GM23338 (cell line): ENCODE measurements at regions not wholly inside any gene's neighbourhood (a gene's known extent, or its start where the extent isn't known, plus 50 kb on each side); places are given as distances from the start of the nearest gene placed in this dataset.

ENCODE experiments used
- ATAC-seq: fragments of 200-7000 bp; cut with Tn5 transposase; 3 replicates; pipeline ENCODE4 v1.9.1; 2020
- DNase-seq: peaks from one replicate; pipeline ENCODE4 v3.0.0-alpha.2; 2015; ENCODE audit warnings: low spot score
- H2AFZ ChIP-seq: fragments of 200-600 bp; sonication (generic); 2 replicates; pipeline ENCODE4 v1.8.0; 2016; ENCODE audit warnings: antibody characterized with exemption, mild to moderate bottlenecking, moderate library complexity
- H3F3A ChIP-seq: fragments of 200-600 bp; sonication (generic); replicated peaks from 2 replicates; pipeline ENCODE4 v1.8.0; 2017; ENCODE audit warnings: antibody characterized with exemption, mixed run types, low read depth
- H3K27ac ChIP-seq: fragments of 200-600 bp; sonication (generic); 2 replicates; pipeline ENCODE4 v1.6.1; 2016; ENCODE audit warnings: low read depth
- H3K27me3 ChIP-seq: fragments of 200-600 bp; sonication (generic); 2 replicates; pipeline ENCODE4 v1.8.0; 2016; ENCODE audit warnings: mild to moderate bottlenecking, mixed run types, moderate library complexity; ENCODE audit not compliant: insufficient read depth
- H3K36me3 ChIP-seq: fragments of 200-600 bp; sonication (generic); 2 replicates; pipeline ENCODE4 v1.8.0; 2016; ENCODE audit warnings: mild to moderate bottlenecking; ENCODE audit not compliant: insufficient read depth
- H3K4me1 ChIP-seq: fragments of 200-600 bp; sonication (generic); 2 replicates; pipeline ENCODE4 v1.8.0; 2016; ENCODE audit warnings: mild to moderate bottlenecking, moderate library complexity; ENCODE audit not compliant: insufficient read depth
- H3K4me2 ChIP-seq: fragments of 200-600 bp; sonication (generic); 2 replicates; pipeline ENCODE4 v1.7.1; 2017; ENCODE audit warnings: mixed run types
- H3K4me3 ChIP-seq: fragments of 200-600 bp; sonication (generic); 2 replicates; pipeline ENCODE4 v1.6.1; 2016; ENCODE audit warnings: mixed run types
- H3K79me2 ChIP-seq: fragments of 200-600 bp; sonication (generic); replicated peaks from 2 replicates; pipeline ENCODE4 v1.8.0; 2017; ENCODE audit warnings: mild to moderate bottlenecking; ENCODE audit not compliant: insufficient read depth
- H3K9me2 ChIP-seq: fragments of 200-600 bp; sonication (generic); 2 replicates; pipeline ENCODE4 v1.8.0; 2017; ENCODE audit not compliant: insufficient read depth
- H4K20me1 ChIP-seq: fragments of 200-600 bp; sonication (generic); replicated peaks from 2 replicates; pipeline ENCODE4 v1.8.0; 2017; ENCODE audit warnings: mild to moderate bottlenecking; ENCODE audit not compliant: insufficient read depth
- H3K27ac Mint-ChIP-seq: 2 replicates; pipeline ENCODE4 v1.8.0; 2020; ENCODE audit warnings: inconsistent platforms, mild to moderate bottlenecking, moderate library complexity, mixed read lengths
- H3K27me3 Mint-ChIP-seq: 3 replicates; pipeline ENCODE4 v1.8.0; 2022; ENCODE audit warnings: low read depth, mild to moderate bottlenecking, moderate library complexity, mixed read lengths, inconsistent platforms; ENCODE audit not compliant: insufficient read depth, poor library complexity
- H3K36me3 Mint-ChIP-seq: 3 replicates; pipeline ENCODE4 v1.8.0; 2021; ENCODE audit warnings: low read depth, mild to moderate bottlenecking, inconsistent platforms, moderate library complexity, mixed read lengths
- H3K4me1 Mint-ChIP-seq: 3 replicates; pipeline ENCODE4 v1.8.0; 2020; ENCODE audit warnings: mild to moderate bottlenecking, inconsistent platforms, mixed read lengths
- H3K4me3 Mint-ChIP-seq: 3 replicates; pipeline ENCODE4 v1.8.0; 2021; ENCODE audit warnings: moderate library complexity, mild to moderate bottlenecking, inconsistent platforms, mixed read lengths
- H3K9me3 Mint-ChIP-seq: 3 replicates; pipeline ENCODE4 v1.8.0; 2020; ENCODE audit warnings: moderate library complexity, mild to moderate bottlenecking, inconsistent platforms, mixed read lengths
- CREB1 ChIP-seq: fragments of 250-450 bp; sonication (Bioruptor Pico); IDR thresholded peaks from 2 replicates; pipeline ENCODE4 v1.5.0; 2020; ENCODE audit warnings: low read depth, mild to moderate bottlenecking, moderate library complexity
- CTCF ChIP-seq, 2 experiments: fragments of 200-600 bp in 1 of 2; sonication (generic) in 1 of 2; conservative IDR thresholded peaks; 2 replicates each; pipeline versions ENCODE4 v1.5.1 to v1.6.1; 2016 to 2017; ENCODE audit warnings: antibody characterized with exemption in 2 of 2, low read depth in 2 of 2, mild to moderate bottlenecking in 2 of 2, moderate library complexity in 1 of 2
- ETS1 ChIP-seq: IDR thresholded peaks from 2 replicates; pipeline ENCODE4 v1.6.1; 2016; ENCODE audit warnings: antibody characterized with exemption
- EZH2 ChIP-seq: fragments of 200-600 bp; sonication (generic); IDR thresholded peaks from one replicate; pipeline ENCODE4 v1.8.0; 2017; ENCODE audit warnings: antibody characterized with exemption, mild to moderate bottlenecking, low read depth; ENCODE audit not compliant: unreplicated experiment
- EZH2phosphoT487 ChIP-seq: fragments of 200-600 bp; sonication (generic); IDR thresholded peaks from one replicate; pipeline ENCODE4 v1.8.1; 2018; ENCODE audit warnings: antibody characterized with exemption; ENCODE audit not compliant: unreplicated experiment
- JUNB ChIP-seq: IDR thresholded peaks from one replicate; pipeline ENCODE4 v1.6.1; 2016; ENCODE audit warnings: antibody characterized with exemption; ENCODE audit not compliant: unreplicated experiment
- NANOG ChIP-seq: IDR thresholded peaks from 2 replicates; pipeline ENCODE4 v1.6.1; 2016; ENCODE audit warnings: antibody characterized with exemption, borderline replicate concordance
- POLR2AphosphoS5 ChIP-seq: IDR thresholded peaks from 2 replicates; pipeline ENCODE4 v1.6.1; 2016; ENCODE audit warnings: antibody characterized with exemption, low read depth
- REST ChIP-seq: IDR thresholded peaks from one replicate; pipeline ENCODE4 v1.6.1; 2018; ENCODE audit warnings: antibody characterized with exemption; ENCODE audit not compliant: unreplicated experiment
- STAT1 ChIP-seq: IDR thresholded peaks from one replicate; pipeline ENCODE4 v1.6.1; 2016; ENCODE audit warnings: antibody characterized with exemption; ENCODE audit not compliant: unreplicated experiment
- ZNF331 ChIP-seq: fragments of 250-450 bp; sonication (Bioruptor Pico); IDR thresholded peaks from 2 replicates; pipeline ENCODE4 v1.5.0; 2020; ENCODE audit warnings: low read depth, mild to moderate bottlenecking, moderate library complexity
- ZNF462 ChIP-seq: fragments of 250-450 bp; sonication (Bioruptor Pico); IDR thresholded peaks from 2 replicates; pipeline ENCODE4 v1.5.0; 2020; ENCODE audit warnings: mild to moderate bottlenecking, moderate library complexity

GRCh38 chr6:139800837-139801236 is 426.4 kb upstream of the CITED2 start (continued):
- TF ChIP-seq ETS1 (no peak), EZH2phosphoT487 (no peak), EZH2 (no peak), POLR2AphosphoS5 (no peak), NANOG (no peak)

- no peak overlapping the region for H2AFZ ChIP-seq
- H3K27me3 ChIP-seq: no peaks in the 10 kb centered on the region
- no peaks in the 10 kb centered on the region for H3K36me3 ChIP-seq
- no peaks in the 10 kb centered on the region for H3F3A ChIP-seq
- H3K4me2 ChIP-seq: no peak overlapping the region
- no peaks in the 10 kb centered on the region for H4K20me1 ChIP-seq
- peaks cover 11% of the 10 kb centered on the region; the same call in 1 of the 2 replicates for H3K9me2 ChIP-seq
- DNase-seq (no peak), ATAC-seq (no peak)
- H3K4me1 ChIP-seq: no peaks in the 10 kb centered on the region
- Mint-ChIP-seq H3K27me3 (no peaks in the 10 kb centered on the region), H3K9me3 (0 out of 3 replicates have a peak, but pooled peaks cover 15% of the 10 kb centered on the region), H3K27ac (no peak overlapping the region), H3K4me1 (no peaks in the 10 kb centered on the region), H3K36me3 (peaks cover under 1% of the 10 kb centered on the region; the same call in 1 of the 3 replicates), H3K4me3 (no peak overlapping the region)
- H3K79me2 ChIP-seq: no peaks in the 10 kb centered on the region
- no peak overlapping the region for H3K27ac ChIP-seq
- no peak overlapping the region for H3K4me3 ChIP-seq
- TF ChIP-seq POLR2AphosphoS5 (no peak), ZNF331 (no peak), STAT1 (no peak), EZH2 (no peak), CREB1 (CRISPR knock-in tag) (no peak), ZNF462 (no peak), ETS1 (no peak), JUNB (no peak), REST (no peak), CTCF (conservative IDR thresholded peaks at IDR 0.05; ENCODE audit: low read depth in 2 of 2) (no peak)
These were observed 416.1 kb upstream of the CITED2 start for GRCh38 chr6:139790527-139790926.
